Neural progenitor cell (in vitro differentiated cells): ENCODE measurements at regions not wholly inside any gene's neighbourhood (a gene's known extent, or its start where the extent isn't known, plus 50 kb on each side); places are given as distances from the start of the nearest gene placed in this dataset.
"Not testable (repeated sequence)": the region's sequence is repeated elsewhere in the genome, so short reads cannot be mapped to it uniquely, and the experiment has no call there.

Experiments
- DNase-seq: peaks from one replicate; pipeline ENCODE4 v3.0.0-alpha.2; 2016; ENCODE audit warnings: low spot score
- H2AFZ ChIP-seq: fragments of 200-600 bp; sonication (generic); replicated peaks from 2 replicates; pipeline ENCODE4 v1.6.1; 2016; ENCODE audit warnings: antibody characterized with exemption
- H3F3A ChIP-seq: fragments of 200-600 bp; sonication (generic); 2 replicates; pipeline ENCODE4 v1.6.1; 2016; ENCODE audit warnings: antibody characterized with exemption, low read depth
- H3K27ac ChIP-seq: fragments of 200-600 bp; sonication (generic); 2 replicates; pipeline ENCODE4 v1.5.1; 2016; ENCODE audit warnings: mild to moderate bottlenecking
- H3K27me3 ChIP-seq: fragments of 200-600 bp; sonication (generic); 2 replicates; pipeline ENCODE4 v1.6.1; 2016; ENCODE audit warnings: mild to moderate bottlenecking, moderate library complexity
- H3K36me3 ChIP-seq: fragments of 200-600 bp; sonication (generic); 2 replicates; pipeline ENCODE4 v1.5.1; 2016
- H3K4me1 ChIP-seq: fragments of 200-600 bp; sonication (generic); 2 replicates; pipeline ENCODE4 v1.6.1; 2016; ENCODE audit warnings: mixed run types
- H3K4me2 ChIP-seq: fragments of 200-600 bp; sonication (generic); 2 replicates; pipeline ENCODE4 v1.6.1; 2016
- H3K4me3 ChIP-seq: fragments of 200-600 bp; sonication (generic); 2 replicates; pipeline ENCODE4 v1.5.1; 2016
- H3K79me2 ChIP-seq: fragments of 200-600 bp; sonication (generic); 2 replicates; pipeline ENCODE4 v1.6.1; 2016; ENCODE audit warnings: low read depth
- H3K9ac ChIP-seq: fragments of 200-600 bp; sonication (generic); 2 replicates; pipeline ENCODE4 v1.6.1; 2016
- H3K9me3 ChIP-seq: fragments of 200-600 bp; sonication (generic); 2 replicates; pipeline ENCODE4 v1.5.1; 2016; ENCODE audit warnings: low read depth
- H4K20me1 ChIP-seq: fragments of 200-600 bp; sonication (generic); 2 replicates; pipeline ENCODE4 v1.6.1; 2016; ENCODE audit warnings: low read depth
- H3K27ac Mint-ChIP-seq: 3 replicates; pipeline ENCODE4 v1.8.0; 2021; ENCODE audit warnings: mixed read lengths
- H3K27me3 Mint-ChIP-seq: 2 replicates; pipeline ENCODE4 v1.8.0; 2022; ENCODE audit warnings: low read depth, mild to moderate bottlenecking, inconsistent platforms, moderate library complexity, mixed read lengths; ENCODE audit not compliant: insufficient read depth
- H3K36me3 Mint-ChIP-seq: 3 replicates; pipeline ENCODE4 v1.8.0; 2021; ENCODE audit warnings: mixed read lengths
- H3K4me1 Mint-ChIP-seq: 3 replicates; pipeline ENCODE4 v1.8.0; 2021; ENCODE audit warnings: mixed read lengths
- H3K4me3 Mint-ChIP-seq: 3 replicates; pipeline ENCODE4 v1.8.0; 2021; ENCODE audit warnings: mild to moderate bottlenecking, moderate library complexity, mixed read lengths
- H3K9me3 Mint-ChIP-seq: 3 replicates; pipeline ENCODE4 v1.8.0; 2020; ENCODE audit warnings: mixed read lengths
- EZH2 ChIP-seq: fragments of 200-600 bp; sonication (generic); IDR thresholded peaks from 2 replicates; pipeline ENCODE4 v1.6.1; 2017; ENCODE audit warnings: antibody characterized with exemption, mild to moderate bottlenecking, moderate library complexity
- EZH2phosphoT487 ChIP-seq: fragments of 200-600 bp; sonication (generic); IDR thresholded peaks from 2 replicates; pipeline ENCODE4 v1.6.1; 2017; ENCODE audit warnings: antibody characterized with exemption
- TF ChIP-seq, protein P1 (sequence below): fragments of 200-600 bp; sonication (generic); IDR thresholded peaks from 2 replicates; pipeline ENCODE4 v1.5.1; 2017; ENCODE audit warnings: antibody characterized with exemption, mild to moderate bottlenecking

DNA sequence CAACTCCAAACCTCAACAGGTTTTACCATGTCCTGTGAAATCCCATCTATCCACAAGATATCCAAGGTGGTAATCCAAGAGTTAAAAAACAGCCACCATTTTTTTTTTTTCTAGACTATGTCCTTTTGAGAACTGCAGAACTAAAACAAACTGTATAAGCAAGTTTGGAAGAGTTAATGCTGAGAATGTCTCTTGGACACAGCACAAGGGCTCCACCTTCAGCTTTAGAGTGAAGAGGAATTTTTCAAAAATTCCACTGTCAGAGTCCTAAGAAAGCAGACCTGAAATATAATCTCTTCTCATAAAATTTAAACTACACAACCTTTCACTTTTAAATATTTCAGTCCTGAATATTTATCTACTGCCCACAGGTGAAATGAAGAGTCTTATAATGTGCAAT lies 167.8 kb upstream of the CCNG1 start:
- Mint-ChIP-seq H3K9me3 (no peaks in the 10 kb centered on the region), H3K27me3 (no peaks in the 10 kb centered on the region), H3K27ac (no peak overlapping the region), H3K4me1 (no peaks in the 10 kb centered on the region), H3K4me3 (no peak overlapping the region), H3K36me3 (no peaks in the 10 kb centered on the region)
- Histone ChIP-seq H3K79me2 (no peaks in the 10 kb centered on the region), H3K9ac (no peak overlapping the region), H3K9me3 (no peaks in the 10 kb centered on the region), H3K4me2 (no peak overlapping the region), H3K4me1 (no peaks in the 10 kb centered on the region), H3F3A (no peaks in the 10 kb centered on the region), H2AFZ (peak overlapping the region; percentile 9), H3K27ac (no peak overlapping the region), H4K20me1 (no peaks in the 10 kb centered on the region), H3K27me3 (no peaks in the 10 kb centered on the region), H3K4me3 (no peak overlapping the region), H3K36me3 (no peaks in the 10 kb centered on the region)
- no peak for TF ChIP-seq EZH2phosphoT487
- TF ChIP-seq EZH2, result no peak
- TF ChIP-seq, protein P1, sequence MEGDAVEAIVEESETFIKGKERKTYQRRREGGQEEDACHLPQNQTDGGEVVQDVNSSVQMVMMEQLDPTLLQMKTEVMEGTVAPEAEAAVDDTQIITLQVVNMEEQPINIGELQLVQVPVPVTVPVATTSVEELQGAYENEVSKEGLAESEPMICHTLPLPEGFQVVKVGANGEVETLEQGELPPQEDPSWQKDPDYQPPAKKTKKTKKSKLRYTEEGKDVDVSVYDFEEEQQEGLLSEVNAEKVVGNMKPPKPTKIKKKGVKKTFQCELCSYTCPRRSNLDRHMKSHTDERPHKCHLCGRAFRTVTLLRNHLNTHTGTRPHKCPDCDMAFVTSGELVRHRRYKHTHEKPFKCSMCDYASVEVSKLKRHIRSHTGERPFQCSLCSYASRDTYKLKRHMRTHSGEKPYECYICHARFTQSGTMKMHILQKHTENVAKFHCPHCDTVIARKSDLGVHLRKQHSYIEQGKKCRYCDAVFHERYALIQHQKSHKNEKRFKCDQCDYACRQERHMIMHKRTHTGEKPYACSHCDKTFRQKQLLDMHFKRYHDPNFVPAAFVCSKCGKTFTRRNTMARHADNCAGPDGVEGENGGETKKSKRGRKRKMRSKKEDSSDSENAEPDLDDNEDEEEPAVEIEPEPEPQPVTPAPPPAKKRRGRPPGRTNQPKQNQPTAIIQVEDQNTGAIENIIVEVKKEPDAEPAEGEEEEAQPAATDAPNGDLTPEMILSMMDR, result peak; percentile 52
- peak; percentile 29 for DNase-seq

DNA sequence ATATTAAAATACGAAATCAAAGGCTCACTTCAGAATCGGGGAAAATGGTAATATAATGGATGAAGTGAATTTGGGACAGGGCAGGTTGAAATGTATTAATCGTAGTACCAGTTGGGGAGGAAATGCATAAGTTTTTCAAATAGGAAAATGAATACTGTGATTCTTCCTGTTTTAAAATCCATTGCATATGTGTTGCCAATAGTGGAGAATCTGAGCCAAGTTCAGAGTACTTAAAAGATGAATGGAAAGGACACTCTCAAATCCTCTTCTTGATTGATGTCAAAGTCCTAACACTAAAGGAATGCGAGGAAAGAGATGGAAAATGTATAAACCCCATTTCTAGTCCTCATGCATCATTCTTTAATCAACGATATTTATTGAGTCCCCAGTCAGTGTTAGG lies 160.9 kb upstream of the CCNG1 start:
- H2AFZ ChIP-seq, result no peak overlapping the region
- no peaks in the 10 kb centered on the region for H3K27me3 Mint-ChIP-seq

DNA sequence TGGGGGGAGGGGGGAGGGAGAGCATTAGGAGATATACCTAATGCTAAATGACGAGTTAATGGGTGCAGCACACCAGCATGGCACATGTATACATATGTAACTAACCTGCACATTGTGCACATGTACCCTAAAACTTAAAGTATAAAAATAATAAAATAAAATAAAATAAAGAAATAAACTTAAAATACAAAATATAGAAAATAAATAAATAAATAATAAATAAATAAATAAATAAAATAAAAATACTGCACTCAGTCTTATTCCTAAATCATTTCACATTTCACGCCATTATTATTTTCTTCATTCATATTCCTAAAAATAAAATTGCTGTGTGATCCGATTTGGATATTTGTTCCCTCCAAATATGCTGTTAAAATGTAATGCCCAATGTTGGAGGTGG lies 156.5 kb upstream of the CCNG1 start:
- H3K36me3 Mint-ChIP-seq, H3K4me3 Mint-ChIP-seq, H3K4me1 ChIP-seq, H4K20me1 ChIP-seq, H2AFZ ChIP-seq, H3K4me2 ChIP-seq, H3K79me2 ChIP-seq, H3K9me3 ChIP-seq, H3K27me3 Mint-ChIP-seq, H3F3A ChIP-seq, H3K27me3 ChIP-seq, H3K36me3 ChIP-seq, H3K4me1 Mint-ChIP-seq, DNase-seq, H3K9ac ChIP-seq, H3K4me3 ChIP-seq, H3K27ac ChIP-seq, H3K9me3 Mint-ChIP-seq, H3K27ac Mint-ChIP-seq: not testable (repeated sequence)

More for the DNA sequence above, 160.9 kb upstream of the CCNG1 start:
- H3K9ac ChIP-seq, result no peak overlapping the region
- Mint-ChIP-seq H3K9me3 (no peaks in the 10 kb centered on the region), H3K4me3 (no peak overlapping the region), H3K27ac (no peak overlapping the region), H3K36me3 (no peaks in the 10 kb centered on the region), H3K4me1 (no peaks in the 10 kb centered on the region)
- H3K4me1 ChIP-seq, result no peaks in the 10 kb centered on the region
- no peaks in the 10 kb centered on the region for H3F3A ChIP-seq
- H3K4me3 ChIP-seq, result no peak overlapping the region
- H3K27me3 ChIP-seq, result no peaks in the 10 kb centered on the region
- H3K4me2 ChIP-seq, result no peak overlapping the region
- H3K27ac ChIP-seq, result no peak overlapping the region
- no peaks in the 10 kb centered on the region for H3K9me3 ChIP-seq
- H4K20me1 ChIP-seq, result no peaks in the 10 kb centered on the region
- no peaks in the 10 kb centered on the region for H3K79me2 ChIP-seq
- TF ChIP-seq, protein P1, result no peak
- TF ChIP-seq EZH2 (no peak), EZH2phosphoT487 (no peak)
- no peak for DNase-seq
- no peaks in the 10 kb centered on the region for H3K36me3 ChIP-seq

DNA sequence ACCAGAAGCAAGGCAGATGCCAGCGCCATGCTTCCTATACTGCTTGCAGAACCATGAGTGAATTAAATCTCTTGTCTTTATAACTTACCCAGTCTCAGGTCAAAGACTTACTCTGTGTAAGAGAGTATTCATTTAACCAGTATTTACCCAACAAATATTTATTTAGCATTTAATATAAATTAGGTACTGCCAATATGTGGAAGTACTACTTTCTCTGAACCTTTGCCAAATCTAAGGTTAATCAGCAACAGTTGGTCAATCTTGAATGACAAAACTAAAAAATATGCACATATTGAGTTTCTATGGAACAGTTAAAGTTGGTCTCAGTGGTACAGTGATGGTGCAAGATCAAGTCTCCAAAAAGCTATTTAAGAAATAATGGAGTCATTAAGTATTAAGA lies 155.9 kb upstream of the CCNG1 start:
- Histone ChIP-seq H3F3A (no peaks in the 10 kb centered on the region), H3K27ac (no peak overlapping the region), H3K9me3 (no peaks in the 10 kb centered on the region), H3K79me2 (no peaks in the 10 kb centered on the region), H3K4me1 (no peaks in the 10 kb centered on the region), H3K4me2 (no peak overlapping the region), H4K20me1 (no peaks in the 10 kb centered on the region), H3K36me3 (no peaks in the 10 kb centered on the region), H2AFZ (no peak overlapping the region), H3K9ac (no peak overlapping the region), H3K27me3 (no peaks in the 10 kb centered on the region), H3K4me3 (no peak overlapping the region)
- no peak overlapping the region for H3K4me3 Mint-ChIP-seq
- H3K27ac Mint-ChIP-seq, result no peak overlapping the region
- H3K27me3 Mint-ChIP-seq, result peaks cover 3% of the 10 kb centered on the region
- H3K9me3 Mint-ChIP-seq, result no peaks in the 10 kb centered on the region
- no peaks in the 10 kb centered on the region for H3K36me3 Mint-ChIP-seq
- H3K4me1 Mint-ChIP-seq, result no peaks in the 10 kb centered on the region
- DNase-seq, result no peak
- no peak for TF ChIP-seq EZH2
- TF ChIP-seq EZH2phosphoT487, result no peak
- TF ChIP-seq, protein P1, result no peak
